GM21526 (cell line): ENCODE measurements at regions not wholly inside any gene's neighbourhood (a gene's known extent, or its start where the extent isn't known, plus 50 kb on each side); places are given as distances from the start of the nearest gene placed in this dataset.

Experiments
- ATAC-seq: cut with Tn5 transposase; IDR thresholded peaks from one replicate; pipeline ENCODE4 v1.9.1; 2021; ENCODE audit warnings: moderate library complexity; ENCODE audit not compliant: unreplicated experiment, low FRiP score

- ATAC-seq, result no peak
These were observed 89.1 kb upstream of the E2F3 start for GRCh38 chr6:20312606-20313005.

- no peak for ATAC-seq
These were observed 88.6 kb upstream of the E2F3 start for GRCh38 chr6:20313051-20313450.

GRCh38 chr6:20313960-20314530 lies 87.6 kb upstream of the E2F3 start:
- no peak for ATAC-seq

- ATAC-seq, result no peak
These were observed 86.5 kb upstream of the E2F3 start for GRCh38 chr6:20314866-20315845.

- no peak for ATAC-seq
These were observed 84.2 kb upstream of the E2F3 start for GRCh38 chr6:20317430-20317829.

- ATAC-seq, result no peak
These were observed 82.8 kb upstream of the E2F3 start for GRCh38 chr6:20318851-20319387.

- ATAC-seq, result peak; percentile 99
These were observed 81.9 kb upstream of the E2F3 start for GRCh38 chr6:20319520-20320357.

GRCh38 chr6:20325641-20326421 lies 75.8 kb upstream of the E2F3 start:
- ATAC-seq, result no peak

- no peak for ATAC-seq
These were observed 75.3 kb upstream of the E2F3 start for GRCh38 chr6:20326422-20326728.

GRCh38 chr6:20327141-20327540 lies 74.5 kb upstream of the E2F3 start:
- no peak for ATAC-seq

GRCh38 chr6:20328266-20328923 lies 73.3 kb upstream of the E2F3 start:
- no peak for ATAC-seq

- no peak for ATAC-seq
These were observed 72.8 kb upstream of the E2F3 start for GRCh38 chr6:20328924-20329300.

GRCh38 chr6:20331042-20331441 lies 70.6 kb upstream of the E2F3 start:
- ATAC-seq, result no peak

- no peak for ATAC-seq
These were observed 70.1 kb upstream of the E2F3 start for GRCh38 chr6:20331625-20332024.

GRCh38 chr6:20332441-20333006 lies 69.2 kb upstream of the E2F3 start:
- ATAC-seq, result no peak

- no peak for ATAC-seq
These were observed 67.9 kb upstream of the E2F3 start for GRCh38 chr6:20333721-20334269.

- no peak for ATAC-seq
These were observed 67.3 kb upstream of the E2F3 start for GRCh38 chr6:20334334-20334733.

- ATAC-seq, result no peak
These were observed 66.7 kb upstream of the E2F3 start for GRCh38 chr6:20334962-20335361.

- no peak for ATAC-seq
These were observed 65.8 kb upstream of the E2F3 start for GRCh38 chr6:20335872-20336271.
